Erythroblast (primary cell): ENCODE measurements at regions not wholly inside any gene's neighbourhood (a gene's known extent, or its start where the extent isn't known, plus 50 kb on each side); places are given as distances from the start of the nearest gene placed in this dataset.

ENCODE experiments used
- GATA1 ChIP-seq: IDR thresholded peaks from 2 replicates; pipeline ENCODE4 v1.6.1; 2011; ENCODE audit warnings: low read depth, mild to moderate bottlenecking, control low read depth, low read length, moderate library complexity
- POLR2A ChIP-seq: IDR thresholded peaks from 2 replicates; pipeline ENCODE4 v1.6.1; 2011; ENCODE audit warnings: mild to moderate bottlenecking, low read length

- TF ChIP-seq POLR2A (no peak), GATA1 (no peak)
Measured at GRCh38 chr17:27959382-27959709, 66.2 kb upstream of the LYRM9 start.
